GM18870 (cell line): ENCODE measurements at regions not wholly inside any gene's neighbourhood (a gene's known extent, or its start where the extent isn't known, plus 50 kb on each side); places are given as distances from the start of the nearest gene placed in this dataset.

Experiments
- ATAC-seq: cut with Tn5 transposase; IDR thresholded peaks from one replicate; pipeline ENCODE4 v1.9.1; 2021; ENCODE audit warnings: moderate library complexity; ENCODE audit not compliant: unreplicated experiment

- ATAC-seq: no peak
These were observed 242.9 kb downstream of the CDC5L start for GRCh38 chr6:44630125-44631028.

GRCh38 chr6:44631968-44632367, 244.5 kb downstream of the CDC5L start:
- no peak for ATAC-seq

- ATAC-seq: no peak
These were observed 246.8 kb downstream of the CDC5L start for GRCh38 chr6:44634321-44634720.

- no peak for ATAC-seq
These were observed 248.0 kb downstream of the CDC5L start for GRCh38 chr6:44635486-44635885.

GRCh38 chr6:44636561-44637248, 249.2 kb downstream of the CDC5L start:
- ATAC-seq: no peak

- no peak for ATAC-seq
These were observed 254.0 kb downstream of the CDC5L start for GRCh38 chr6:44641344-44642031.

- no peak for ATAC-seq
These were observed 254.8 kb downstream of the CDC5L start for GRCh38 chr6:44642349-44642748.

- ATAC-seq: no peak
These were observed 255.5 kb downstream of the CDC5L start for GRCh38 chr6:44642870-44643522.

GRCh38 chr6:44645276-44645675, 257.8 kb downstream of the CDC5L start:
- no peak for ATAC-seq

- no peak for ATAC-seq
These were observed 258.8 kb downstream of the CDC5L start for GRCh38 chr6:44646355-44646754.

- ATAC-seq: no peak
These were observed 262.0 kb downstream of the CDC5L start for GRCh38 chr6:44649365-44650025.

- ATAC-seq: no peak
These were observed 263.0 kb downstream of the CDC5L start for GRCh38 chr6:44650495-44650894.

GRCh38 chr6:44650947-44651346, 263.4 kb downstream of the CDC5L start:
- no peak for ATAC-seq

GRCh38 chr6:44651604-44652003, 264.1 kb downstream of the CDC5L start:
- ATAC-seq: no peak

GRCh38 chr6:44652547-44652946, 265.0 kb downstream of the CDC5L start:
- no peak for ATAC-seq

GRCh38 chr6:44653091-44653490, 265.6 kb downstream of the CDC5L start:
- ATAC-seq: no peak

GRCh38 chr6:44653761-44654218, 266.3 kb downstream of the CDC5L start:
- ATAC-seq: no peak

GRCh38 chr6:44655412-44656342, 268.2 kb downstream of the CDC5L start:
- ATAC-seq: no peak

GRCh38 chr6:44656691-44657090, 269.2 kb downstream of the CDC5L start:
- no peak for ATAC-seq
